ENCODE measurements at regions not wholly inside any gene's neighbourhood (a gene's known extent, or its start where the extent isn't known, plus 50 kb on each side); places are given as distances from the start of the nearest gene placed in this dataset.

GRCh38 chr2:120804459-120804858, 68.8 kb downstream of the GLI2 start:
- TF ChIP-seq JUNB (IDR thresholded peaks at IDR 0.05) (no peak), RFX5 (IDR thresholded peaks at IDR 0.05) (no peak), POLR2A (IDR thresholded peaks at IDR 0.05; ENCODE audit: low read length) (no peak), MAFK (IDR thresholded peaks at IDR 0.05; ENCODE audit: partially characterized antibody) (no peak), BHLHE40 (IDR thresholded peaks at IDR 0.05; ENCODE audit: low read depth, low read length) (no peak), ELK1 (IDR thresholded peaks at IDR 0.05; ENCODE audit: low read depth, low read length) (no peak), EP300 (IDR thresholded peaks at IDR 0.05) (no peak)
